ENCODE measurements at regions not wholly inside any gene's neighbourhood (a gene's known extent, or its start where the extent isn't known, plus 50 kb on each side); places are given as distances from the start of the nearest gene placed in this dataset.
"Not testable (repeated sequence)": the region's sequence is repeated elsewhere in the genome, so short reads cannot be mapped to it uniquely, and the experiment has no call there.

DNA sequence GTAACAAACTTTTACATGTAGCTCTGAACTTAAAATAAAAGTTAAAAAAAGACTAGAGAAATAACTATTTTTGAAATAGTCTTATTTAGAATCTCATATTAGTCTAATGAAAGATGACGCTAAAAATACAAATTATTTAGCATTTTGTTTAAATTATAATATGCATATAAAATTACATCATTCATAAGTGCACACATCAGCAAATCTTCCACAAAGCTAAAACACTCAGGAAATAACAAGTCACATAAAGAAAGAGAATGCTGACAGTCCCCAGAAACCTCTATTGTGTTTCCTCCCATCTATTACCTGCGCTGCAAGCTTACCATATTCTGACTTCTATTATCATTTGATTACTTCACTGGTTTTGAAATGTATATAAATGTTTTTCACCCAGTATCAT is 986.9 kb upstream of the SEMA6A start:
- H3K9me3 ChIP-seq (ENCODE audit: control insufficient read depth in 2 of 2, insufficient read depth in 1 of 2, low read depth in 1 of 2, low read length in 1 of 2): no peaks in the 10 kb centered on the region
- DNase-seq (no peak), FAIRE-seq (no peak)
- no peaks in the 10 kb centered on the region for H3K27me3 ChIP-seq (ENCODE audit: control insufficient read depth in 3 of 3, insufficient read depth in 3 of 3, low read length in 3 of 3)
- WGBS, 3 donors: 82 to 95% (median 93%) methylated on average over 2 of the region's 2 CpGs
- no peak overlapping the region for H3K27ac ChIP-seq (ENCODE audit: low read depth in 1 of 3, low read length in 2 of 3)
- no peaks in the 10 kb centered on the region for H3K4me1 ChIP-seq (ENCODE audit: control insufficient read depth in 3 of 3, insufficient read depth in 2 of 3, low read depth in 1 of 3, low read length in 2 of 3)
- no peaks in the 10 kb centered on the region for H3K36me3 ChIP-seq (ENCODE audit: control insufficient read depth in 3 of 3, insufficient read depth in 2 of 3, low read depth in 1 of 3, low read length in 3 of 3)
- H3K4me3 ChIP-seq (ENCODE audit: low read depth in 1 of 3, low read length in 3 of 3): no peak overlapping the region

DNA sequence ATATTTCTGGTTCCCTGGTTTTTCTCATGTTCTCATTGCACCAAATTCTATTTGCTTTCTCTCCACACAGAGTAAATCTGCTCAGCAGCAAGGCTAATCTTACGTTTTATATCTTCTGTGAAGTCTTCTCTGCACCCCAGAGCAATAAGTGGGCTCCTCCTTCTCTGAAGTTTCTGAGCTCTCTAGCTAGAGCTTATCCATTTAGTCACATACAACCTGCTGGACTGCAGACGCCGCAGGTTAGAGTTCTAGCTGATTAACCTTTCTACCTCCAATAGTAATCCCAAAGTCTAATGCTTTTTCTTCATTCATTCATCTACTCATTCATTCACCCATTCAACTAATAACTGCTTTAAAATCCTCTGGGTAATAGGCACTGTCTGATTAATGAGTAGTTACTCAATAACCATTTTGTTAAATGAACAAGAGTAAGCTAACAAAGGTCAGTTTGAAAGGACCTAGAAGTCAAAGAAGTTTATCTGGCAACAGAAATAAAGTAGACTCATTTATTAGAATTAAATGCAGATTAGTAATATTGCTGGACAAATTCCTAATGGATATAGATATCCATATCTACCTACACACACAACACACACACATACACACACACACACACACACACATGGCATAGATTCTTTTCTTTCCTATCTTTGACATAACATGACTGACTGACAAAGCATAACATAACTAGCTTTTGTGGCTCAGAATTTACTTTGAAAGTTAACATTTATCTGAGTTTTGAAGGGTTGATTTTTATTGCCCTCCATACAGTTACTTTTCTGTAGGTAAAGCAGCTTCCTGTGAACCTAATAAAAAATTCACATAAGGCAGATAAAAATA is 984.6 kb upstream of the SEMA6A start:
- Histone ChIP-seq H3K9me3 (ENCODE audit: control insufficient read depth in 2 of 2, insufficient read depth in 1 of 2, low read depth in 1 of 2, low read length in 1 of 2) (no peaks in the 10 kb centered on the region), H3K36me3 (ENCODE audit: control insufficient read depth in 3 of 3, insufficient read depth in 2 of 3, low read depth in 1 of 3, low read length in 3 of 3) (no peaks in the 10 kb centered on the region), H3K4me3 (ENCODE audit: low read depth in 1 of 3, low read length in 3 of 3) (no peak overlapping the region), H3K27ac (ENCODE audit: low read depth in 1 of 3, low read length in 2 of 3) (peak overlapping the region in 1 of 3 donors; percentile 11), H3K4me1 (ENCODE audit: control insufficient read depth in 3 of 3, insufficient read depth in 2 of 3, low read depth in 1 of 3, low read length in 2 of 3) (no peaks in the 10 kb centered on the region), H3K27me3 (ENCODE audit: control insufficient read depth in 3 of 3, insufficient read depth in 3 of 3, low read length in 3 of 3) (no peaks in the 10 kb centered on the region)
- FAIRE-seq: peak; percentile 89
- WGBS, 3 donors: 13 to 58% (median 24%) methylated on average over 3 of the region's 3 CpGs
- peak; percentile 46 to 48 for DNase-seq

GRCh38 chr5:117551236-117551635 is 976.6 kb upstream of the SEMA6A start:
- FAIRE-seq: no peak

GRCh38 chr5:117547192-117547591 is 972.6 kb upstream of the SEMA6A start:
- Histone ChIP-seq H3K27me3 (ENCODE audit: control insufficient read depth in 3 of 3, insufficient read depth in 3 of 3, low read length in 3 of 3) (no peaks in the 10 kb centered on the region), H3K9me3 (ENCODE audit: control insufficient read depth in 2 of 2, insufficient read depth in 1 of 2, low read depth in 1 of 2, low read length in 1 of 2) (no peaks in the 10 kb centered on the region), H3K4me1 (ENCODE audit: control insufficient read depth in 3 of 3, insufficient read depth in 2 of 3, low read depth in 1 of 3, low read length in 2 of 3) (no peaks in the 10 kb centered on the region), H3K36me3 (ENCODE audit: control insufficient read depth in 3 of 3, insufficient read depth in 2 of 3, low read depth in 1 of 3, low read length in 3 of 3) (no peaks in the 10 kb centered on the region), H3K27ac (ENCODE audit: low read depth in 1 of 3, low read length in 2 of 3) (no peak overlapping the region), H3K4me3 (ENCODE audit: low read depth in 1 of 3, low read length in 3 of 3) (no peak overlapping the region)
- DNase-seq (no peak), FAIRE-seq (no peak)
- WGBS, 3 donors: 74 to 93% (median 88%) methylated on average over 1 of the region's 1 CpG

More at GRCh38 chr5:117551236-117551635, 976.6 kb upstream of the SEMA6A start:
- no peak for DNase-seq
- 77 to 84% (median 80%) methylated on average over 2 of the region's 2 CpGs for WGBS, 3 donors
- Histone ChIP-seq H3K36me3 (ENCODE audit: control insufficient read depth in 3 of 3, insufficient read depth in 2 of 3, low read depth in 1 of 3, low read length in 3 of 3) (no peaks in the 10 kb centered on the region), H3K4me1 (ENCODE audit: control insufficient read depth in 3 of 3, insufficient read depth in 2 of 3, low read depth in 1 of 3, low read length in 2 of 3) (no peaks in the 10 kb centered on the region), H3K27ac (ENCODE audit: low read depth in 1 of 3, low read length in 2 of 3) (no peak overlapping the region), H3K27me3 (ENCODE audit: control insufficient read depth in 3 of 3, insufficient read depth in 3 of 3, low read length in 3 of 3) (no peaks in the 10 kb centered on the region), H3K9me3 (ENCODE audit: control insufficient read depth in 2 of 2, insufficient read depth in 1 of 2, low read depth in 1 of 2, low read length in 1 of 2) (no peaks in the 10 kb centered on the region), H3K4me3 (ENCODE audit: low read depth in 1 of 3, low read length in 3 of 3) (no peak overlapping the region)

DNA sequence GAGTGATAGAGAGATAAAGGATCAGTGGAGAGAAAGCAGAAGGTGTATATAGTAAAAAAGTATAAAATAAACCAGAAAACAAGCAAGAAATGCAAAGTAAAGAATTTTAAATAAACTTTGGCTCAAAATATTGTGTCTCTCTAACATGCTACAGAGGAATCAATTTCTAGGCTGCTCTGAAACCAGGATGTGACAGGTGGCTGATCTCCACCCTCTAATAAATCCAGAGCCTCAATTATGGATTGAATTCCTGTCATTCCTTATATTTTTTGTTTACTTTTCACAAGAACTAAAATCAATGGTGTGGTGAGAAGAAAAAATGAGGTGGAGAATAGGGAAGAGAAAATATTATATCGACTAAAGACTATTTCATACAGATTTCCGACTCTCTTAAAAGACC is 965.1 kb upstream of the SEMA6A start:
- H3K27me3 ChIP-seq (ENCODE audit: control insufficient read depth in 3 of 3, insufficient read depth in 3 of 3, low read length in 3 of 3): no peaks in the 10 kb centered on the region
- H3K4me1 ChIP-seq (ENCODE audit: control insufficient read depth in 3 of 3, insufficient read depth in 2 of 3, low read depth in 1 of 3, low read length in 2 of 3): no peaks in the 10 kb centered on the region
- H3K36me3 ChIP-seq (ENCODE audit: control insufficient read depth in 3 of 3, insufficient read depth in 2 of 3, low read depth in 1 of 3, low read length in 3 of 3): no peaks in the 10 kb centered on the region
- 25 to 64% (median 37%) methylated on average over 2 of the region's 2 CpGs for WGBS, 3 donors
- H3K4me3 ChIP-seq (ENCODE audit: low read depth in 1 of 3, low read length in 3 of 3): no peak overlapping the region
- H3K9me3 ChIP-seq (ENCODE audit: control insufficient read depth in 2 of 2, insufficient read depth in 1 of 2, low read depth in 1 of 2, low read length in 1 of 2): no peaks in the 10 kb centered on the region
- no peak overlapping the region for H3K27ac ChIP-seq (ENCODE audit: low read depth in 1 of 3, low read length in 2 of 3)
- peak in 1 of 2 donors; percentile 3 for DNase-seq
- FAIRE-seq: no peak

DNA sequence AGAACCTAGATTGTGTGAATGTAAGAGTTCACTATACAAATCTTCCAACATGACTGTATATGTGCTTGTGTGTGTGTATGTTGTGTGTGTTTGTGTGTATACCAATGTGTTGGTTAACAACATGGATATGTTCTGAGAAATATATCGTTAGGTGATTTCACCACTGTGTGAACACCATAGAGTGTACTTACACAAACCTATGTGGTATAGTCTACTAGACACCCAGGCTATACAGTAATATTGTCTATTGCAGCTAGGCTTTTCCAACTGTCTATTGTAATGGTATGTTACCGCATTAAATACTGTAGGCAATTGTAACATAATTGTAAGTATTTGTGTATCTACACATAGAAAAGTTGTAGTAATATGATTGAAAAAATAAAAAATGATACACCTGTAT is 959.2 kb upstream of the SEMA6A start:
- H3K27me3 ChIP-seq (ENCODE audit: control insufficient read depth in 3 of 3, insufficient read depth in 3 of 3, low read length in 3 of 3): no peaks in the 10 kb centered on the region
- H3K27ac ChIP-seq (ENCODE audit: low read depth in 1 of 3, low read length in 2 of 3): no peak overlapping the region
- no peaks in the 10 kb centered on the region for H3K9me3 ChIP-seq (ENCODE audit: control insufficient read depth in 2 of 2, insufficient read depth in 1 of 2, low read depth in 1 of 2, low read length in 1 of 2)
- H3K36me3 ChIP-seq (ENCODE audit: control insufficient read depth in 3 of 3, insufficient read depth in 2 of 3, low read depth in 1 of 3, low read length in 3 of 3): no peaks in the 10 kb centered on the region
- H3K4me3 ChIP-seq (ENCODE audit: low read depth in 1 of 3, low read length in 3 of 3): no peak overlapping the region
- H3K4me1 ChIP-seq (ENCODE audit: control insufficient read depth in 3 of 3, insufficient read depth in 2 of 3, low read depth in 1 of 3, low read length in 2 of 3): no peaks in the 10 kb centered on the region
- 96 to 98% (median 97%) methylated on average over 2 of the region's 2 CpGs for whole genome bisulfite sequencing, 3 donors
- FAIRE-seq (no peak), DNase-seq (no peak)

DNA sequence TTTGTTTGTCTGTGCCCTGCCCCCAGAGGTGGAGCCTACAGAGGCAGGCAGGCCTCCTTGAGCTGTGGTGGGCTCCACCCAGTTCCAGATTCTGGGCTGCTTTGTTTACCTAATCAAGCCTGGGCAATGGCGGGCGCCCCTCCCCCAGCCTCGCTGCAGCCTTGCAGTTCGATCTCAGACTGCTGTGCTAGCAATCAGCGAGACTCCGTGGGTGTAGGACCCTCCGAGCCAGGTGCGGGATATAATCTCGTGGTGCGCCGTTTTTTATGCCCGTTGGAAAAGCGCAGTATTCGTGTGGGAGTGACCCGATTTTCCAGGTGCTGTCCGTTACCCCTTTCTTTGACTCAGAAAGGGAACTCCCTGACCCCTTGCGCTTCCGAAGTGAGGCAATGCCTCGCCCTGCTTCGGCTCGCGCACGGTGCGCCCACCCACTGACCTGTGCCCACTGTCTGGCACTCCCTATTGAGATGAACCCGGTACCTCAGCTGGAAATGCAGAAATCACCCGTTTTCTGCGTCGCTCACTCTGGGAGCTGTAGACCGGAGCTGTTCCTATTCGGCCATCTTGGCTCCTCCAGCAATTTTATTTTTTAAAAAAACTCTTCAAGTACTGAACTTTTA is 958.5 kb upstream of the SEMA6A start:
- 96 to 97% (median 96%) methylated on average over 30 of the region's 30 CpGs for WGBS, 3 donors
- not testable (repeated sequence) for H3K4me3 ChIP-seq (ENCODE audit: low read depth in 1 of 3, low read length in 3 of 3); H3K27me3 ChIP-seq (ENCODE audit: control insufficient read depth in 3 of 3, insufficient read depth in 3 of 3, low read length in 3 of 3); FAIRE-seq; H3K9me3 ChIP-seq (ENCODE audit: control insufficient read depth in 2 of 2, insufficient read depth in 1 of 2, low read depth in 1 of 2, low read length in 1 of 2); DNase-seq; H3K4me1 ChIP-seq (ENCODE audit: control insufficient read depth in 3 of 3, insufficient read depth in 2 of 3, low read depth in 1 of 3, low read length in 2 of 3); H3K27ac ChIP-seq (ENCODE audit: low read depth in 1 of 3, low read length in 2 of 3); H3K36me3 ChIP-seq (ENCODE audit: control insufficient read depth in 3 of 3, insufficient read depth in 2 of 3, low read depth in 1 of 3, low read length in 3 of 3)

GRCh38 chr5:117519957-117520500 is 945.4 kb upstream of the SEMA6A start:
- no peaks in the 10 kb centered on the region for H3K4me1 ChIP-seq (ENCODE audit: control insufficient read depth in 3 of 3, insufficient read depth in 2 of 3, low read depth in 1 of 3, low read length in 2 of 3)
- FAIRE-seq: no peak
- peaks cover 0 to 8% of the 10 kb centered on the region in 2 donors for H3K9me3 ChIP-seq (ENCODE audit: control insufficient read depth in 2 of 2, insufficient read depth in 1 of 2, low read depth in 1 of 2, low read length in 1 of 2)
- no peak for DNase-seq
- H3K36me3 ChIP-seq (ENCODE audit: control insufficient read depth in 3 of 3, insufficient read depth in 2 of 3, low read depth in 1 of 3, low read length in 3 of 3): no peaks in the 10 kb centered on the region
- no peaks in the 10 kb centered on the region for H3K27me3 ChIP-seq (ENCODE audit: control insufficient read depth in 3 of 3, insufficient read depth in 3 of 3, low read length in 3 of 3)
- 64 to 69% (median 65%) methylated on average over 3 of the region's 3 CpGs for WGBS, 3 donors
- no peak overlapping the region for H3K27ac ChIP-seq (ENCODE audit: low read depth in 1 of 3, low read length in 2 of 3)
- H3K4me3 ChIP-seq (ENCODE audit: low read depth in 1 of 3, low read length in 3 of 3): no peak overlapping the region
